H4 (cell line): ENCODE measurements at regions not wholly inside any gene's neighbourhood (a gene's known extent, or its start where the extent isn't known, plus 50 kb on each side); places are given as distances from the start of the nearest gene placed in this dataset.
"Not testable (repeated sequence)": the region's sequence is repeated elsewhere in the genome, so short reads cannot be mapped to it uniquely, and the experiment has no call there.

ENCODE experiments used
- DNase-seq: peaks from one replicate; pipeline ENCODE4 v3.0.0-alpha.2; 2015; ENCODE audit warnings: low spot score

- no peak for DNase-seq
Observed at GRCh38 chr4:106869551-106869950, 166.6 kb downstream of the DKK2 start.

DNA sequence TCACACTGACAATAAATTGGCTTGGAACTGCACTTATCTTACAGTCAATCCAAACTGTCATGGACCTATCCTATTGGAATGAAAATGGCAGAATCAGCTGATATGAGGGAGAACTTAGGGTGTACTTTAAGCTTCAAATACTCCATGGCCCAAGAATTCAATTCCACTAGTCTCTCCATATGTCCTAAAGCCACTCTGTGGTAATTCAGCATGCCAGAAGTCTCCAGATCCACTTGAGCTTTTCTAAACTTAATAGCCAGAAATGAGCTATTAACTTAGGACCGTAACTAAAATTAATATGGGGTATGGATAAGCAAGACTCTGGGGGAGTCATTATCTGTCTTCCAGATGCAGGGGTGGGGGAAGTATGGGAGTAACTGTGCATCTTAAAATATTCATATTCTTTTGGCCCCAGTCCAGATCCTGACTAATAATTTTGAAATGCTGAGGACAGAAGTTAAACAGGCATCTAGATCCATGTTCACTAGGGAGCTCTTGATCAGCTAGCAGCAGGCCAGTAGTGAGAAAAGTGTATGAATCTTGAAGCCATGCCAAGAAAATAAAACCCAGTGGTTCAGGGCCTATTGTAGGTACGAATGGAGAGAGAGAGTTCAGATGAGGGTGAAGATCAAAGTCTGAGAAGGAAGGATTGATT is 167.6 kb downstream of the DKK2 start:
- DNase-seq, result no peak

DNA sequence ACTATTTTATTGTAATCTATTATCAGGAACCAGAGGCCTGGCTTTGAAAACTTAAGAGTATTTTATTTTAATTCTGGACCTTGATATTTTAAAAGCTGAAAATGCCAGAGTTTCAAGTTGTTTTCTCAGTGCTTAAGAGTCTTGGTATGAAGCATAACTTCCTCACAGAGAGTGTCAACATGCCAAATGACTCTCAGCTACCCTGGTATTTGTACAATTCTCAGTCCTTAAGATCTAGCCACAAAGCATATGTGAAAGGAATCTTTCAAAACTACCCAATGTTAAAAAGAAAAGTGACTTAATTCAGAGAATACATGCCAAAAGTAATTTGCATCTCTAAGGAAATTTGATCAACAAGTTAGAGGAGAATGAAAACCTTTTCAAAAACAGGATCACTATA is 171.9 kb downstream of the DKK2 start:
- DNase-seq, result no peak

GRCh38 chr4:106854569-106855351 is 181.4 kb downstream of the DKK2 start:
- DNase-seq, result no peak

- DNase-seq, result no peak
Observed at GRCh38 chr4:106852426-106852825, 183.7 kb downstream of the DKK2 start.

GRCh38 chr4:106851726-106852125 is 184.4 kb downstream of the DKK2 start:
- no peak for DNase-seq

DNA sequence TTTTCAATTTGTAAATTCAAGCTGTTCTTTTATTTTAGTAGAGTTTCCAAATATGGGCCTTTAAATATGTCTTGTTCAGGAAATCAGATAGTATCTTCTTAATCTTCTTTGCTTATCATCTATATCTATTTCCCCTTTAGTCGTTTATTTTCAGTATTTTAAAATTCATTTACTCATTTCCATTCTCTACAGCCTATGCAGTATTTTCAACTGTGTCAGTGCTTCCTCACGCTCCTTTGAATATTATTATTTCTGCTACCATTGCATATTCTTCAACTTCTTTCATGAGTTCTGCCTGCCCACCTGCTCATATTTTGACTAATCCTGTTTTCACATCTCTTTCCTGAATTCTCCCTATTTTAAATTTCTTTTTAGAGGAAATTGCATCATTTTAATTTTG is 185.4 kb downstream of the DKK2 start:
- DNase-seq, result no peak

- no peak for DNase-seq
Observed at GRCh38 chr4:106835919-106836318, 200.2 kb downstream of the DKK2 start.

DNA sequence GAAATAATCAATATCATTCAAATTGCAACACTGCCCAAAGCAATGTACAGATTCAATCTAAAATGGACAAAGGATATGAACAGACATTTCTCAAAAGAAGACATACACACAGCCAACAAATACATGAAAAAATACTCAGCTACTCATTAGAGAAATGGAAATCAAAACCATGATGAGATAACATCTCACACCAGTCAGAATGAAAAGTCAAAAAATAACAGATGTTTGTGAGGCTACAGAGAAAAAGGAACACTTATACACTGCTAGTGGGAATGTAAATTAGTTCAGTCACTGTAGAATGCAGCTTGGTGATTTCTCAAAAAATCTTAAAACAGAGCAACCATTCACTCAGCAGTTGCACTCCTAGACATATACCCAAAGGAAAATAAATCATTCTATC is 205.2 kb downstream of the DKK2 start:
- no peak for DNase-seq

DNA sequence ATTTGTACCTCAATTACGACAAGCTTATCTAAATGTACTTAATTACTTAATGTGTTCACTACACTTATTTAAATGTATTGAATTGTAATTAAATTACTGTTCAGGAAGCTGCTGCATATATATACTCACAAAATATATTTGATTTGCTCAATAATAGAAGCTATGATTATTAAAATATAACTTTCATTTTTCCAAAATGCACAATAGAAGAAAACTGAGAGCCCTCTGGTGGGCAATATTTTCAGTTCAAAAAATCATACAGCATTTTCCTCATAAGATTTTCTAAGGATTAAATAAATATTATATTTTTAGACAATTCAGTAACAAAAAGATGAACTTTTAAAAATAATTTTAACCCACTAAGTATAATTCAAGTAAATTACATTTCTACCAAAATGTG is 217.3 kb downstream of the DKK2 start:
- no peak for DNase-seq

DNA sequence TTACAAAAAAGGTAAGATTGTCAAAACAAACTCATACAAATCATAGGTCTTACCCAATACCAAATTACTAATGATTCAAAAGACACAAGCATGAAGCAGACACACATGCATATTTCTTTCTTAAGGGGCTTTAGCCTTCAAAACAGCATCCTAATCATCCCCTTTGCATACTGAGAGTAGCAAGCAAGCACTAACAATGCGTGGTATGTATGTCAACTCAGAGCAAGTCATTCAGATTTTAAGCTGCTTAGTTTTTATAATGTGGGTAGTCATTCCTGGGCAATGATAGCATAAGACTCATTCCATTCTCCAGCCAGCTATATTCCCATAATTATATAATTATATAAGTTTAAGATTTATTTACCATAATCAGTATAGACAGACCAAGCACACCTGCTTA is 219.6 kb downstream of the DKK2 start:
- DNase-seq, result no peak

DNA sequence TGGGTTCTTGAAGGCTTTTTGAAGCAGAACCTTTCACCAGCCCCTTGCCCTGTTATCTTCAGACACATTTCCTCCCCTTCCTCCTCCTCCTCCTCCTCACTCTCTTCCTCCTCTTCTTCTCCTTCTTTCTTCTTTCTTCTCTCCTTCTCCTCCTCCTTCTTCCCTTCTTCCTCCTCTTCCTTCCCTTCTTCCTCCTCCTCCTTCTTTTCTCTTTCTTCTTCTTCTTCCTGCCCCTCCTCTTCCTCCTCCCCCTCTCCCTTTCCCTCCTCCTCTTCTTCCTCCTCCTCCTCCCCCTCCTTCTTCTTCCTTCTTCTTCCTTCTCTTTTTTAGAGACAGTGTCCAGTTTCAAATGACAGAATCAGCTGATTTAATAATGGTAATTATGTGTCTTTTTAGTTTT is 226.0 kb downstream of the DKK2 start:
- no peak for DNase-seq

- peak; percentile 21 for DNase-seq
Observed at GRCh38 chr4:106809076-106809475, 227.0 kb downstream of the DKK2 start.

DNA sequence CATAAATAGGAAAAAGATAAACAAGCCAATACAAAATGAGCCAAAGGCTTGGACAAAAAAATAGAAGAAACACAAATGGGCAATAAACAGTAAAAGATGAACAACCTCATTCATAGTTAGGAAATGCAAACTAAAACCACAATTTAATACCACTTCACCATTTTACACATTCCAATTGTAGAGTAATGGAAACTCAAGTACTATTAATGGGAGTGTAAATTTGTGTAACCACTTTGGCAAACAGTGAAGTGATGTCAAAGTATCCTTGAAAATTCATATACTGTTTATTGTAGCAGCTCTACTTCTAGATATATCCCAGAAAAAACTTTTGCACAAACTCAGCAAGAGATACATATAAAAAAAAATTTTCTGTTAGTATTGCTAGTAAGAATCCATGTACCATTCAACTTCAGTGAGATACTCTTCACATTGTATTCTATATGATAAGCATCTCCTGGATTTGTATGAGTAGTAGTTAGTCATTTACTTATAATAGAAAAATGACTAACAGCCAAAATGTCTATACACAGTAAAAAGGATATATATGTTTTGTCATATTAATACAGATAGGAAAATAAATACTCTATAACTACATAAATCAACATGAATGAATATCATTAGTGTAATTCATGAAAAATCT is 229.8 kb downstream of the DKK2 start:
- DNase-seq, result no peak

- no peak for DNase-seq
Observed at GRCh38 chr4:106803083-106803482, 233.0 kb downstream of the DKK2 start.

DNA sequence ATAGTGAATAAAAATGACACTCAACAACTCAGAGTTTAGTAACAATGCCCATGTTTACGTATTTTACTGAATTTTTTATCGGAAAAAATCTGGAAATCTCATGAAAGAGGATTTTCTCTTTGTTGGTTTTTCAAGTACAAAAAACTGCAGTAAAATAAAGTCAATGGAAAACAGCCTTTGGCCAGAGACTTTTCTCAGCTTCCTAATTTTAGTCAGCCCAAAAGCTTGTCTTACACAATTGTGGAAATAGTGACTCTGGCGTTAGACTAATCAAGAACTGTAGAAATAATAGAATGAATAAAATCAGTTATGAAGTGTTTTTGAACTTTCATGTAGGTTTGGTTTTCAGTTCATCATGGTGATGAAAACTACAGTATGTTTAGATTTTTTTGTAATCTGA is 234.7 kb downstream of the DKK2 start:
- no peak for DNase-seq

GRCh38 chr4:106796876-106797275 is 239.2 kb downstream of the DKK2 start:
- no peak for DNase-seq

- no peak for DNase-seq
Observed at GRCh38 chr4:106795326-106795725, 240.8 kb downstream of the DKK2 start.

GRCh38 chr4:106793933-106794332 is 242.2 kb downstream of the DKK2 start:
- DNase-seq, result no peak

- no peak for DNase-seq
Observed at GRCh38 chr4:106775636-106776035, 260.5 kb downstream of the DKK2 start.

GRCh38 chr4:106774055-106774454 is 262.1 kb downstream of the DKK2 start:
- not testable (repeated sequence) for DNase-seq

DNA sequence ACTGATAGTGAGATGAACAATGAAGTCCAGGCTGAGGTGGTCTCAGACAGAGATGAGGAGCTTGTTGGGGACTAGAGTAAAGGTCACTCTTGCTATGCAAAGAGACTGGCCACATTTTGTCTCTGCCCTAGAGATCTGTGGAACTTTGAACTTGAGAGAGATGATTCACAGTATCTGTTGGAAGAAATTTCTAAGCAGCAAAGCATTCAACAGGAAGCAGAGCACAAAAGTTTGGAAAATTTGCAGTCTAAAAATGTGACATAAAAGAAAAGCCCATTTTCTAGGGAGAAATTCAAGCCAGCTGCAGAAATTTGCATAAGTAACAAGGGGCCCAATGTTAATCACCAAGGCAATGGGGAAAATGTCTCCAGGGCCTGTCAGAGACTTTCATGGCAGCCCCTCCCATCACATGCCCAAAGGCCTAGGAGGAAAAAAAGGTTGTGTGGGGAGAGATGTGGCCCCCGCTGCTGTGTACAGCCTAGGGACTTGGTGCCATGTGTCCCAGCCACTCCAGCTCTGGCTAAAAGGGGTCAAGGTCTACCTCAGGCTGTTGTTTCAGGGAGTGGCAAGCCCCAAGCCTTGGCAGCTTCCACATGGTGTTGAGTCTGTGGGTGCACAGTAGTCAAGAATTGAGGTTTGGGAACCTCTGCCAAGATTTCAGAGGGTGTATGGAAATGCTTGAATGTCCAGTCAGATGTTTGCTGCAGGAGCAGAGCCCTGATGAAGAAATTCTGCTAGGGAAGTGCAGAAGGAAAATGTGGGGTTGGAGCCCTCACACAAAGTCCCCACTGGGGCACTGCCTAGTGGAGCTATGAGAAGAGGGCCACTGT is 262.8 kb downstream of the DKK2 start:
- no peak for DNase-seq
